Karpas-422 (cell line): ENCODE measurements at regions not wholly inside any gene's neighbourhood (a gene's known extent, or its start where the extent isn't known, plus 50 kb on each side); places are given as distances from the start of the nearest gene placed in this dataset.

Experiments used
- DNase-seq: peaks from one replicate; pipeline ENCODE4 v3.0.0-alpha.2; 2015
- H2AFZ ChIP-seq: fragments of 200-600 bp; sonication (generic); 2 replicates; pipeline ENCODE4 v1.6.1; 2014; ENCODE audit warnings: antibody characterized with exemption, low read length, mixed read lengths
- H3K27ac ChIP-seq: fragments of 200-600 bp; sonication (generic); 2 replicates; pipeline ENCODE4 v1.5.1; 2014; ENCODE audit warnings: mild to moderate bottlenecking, low read length, moderate library complexity
- H3K27me3 ChIP-seq: fragments of 200-600 bp; sonication (generic); 2 replicates; pipeline ENCODE4 v1.6.1; 2014; ENCODE audit warnings: low read length, mixed read lengths
- H3K36me3 ChIP-seq: fragments of 200-600 bp; sonication (generic); 2 replicates; pipeline ENCODE4 v1.6.1; 2014; ENCODE audit warnings: low read length, mixed read lengths; ENCODE audit not compliant: insufficient read depth
- H3K4me1 ChIP-seq: fragments of 200-600 bp; sonication (generic); 2 replicates; pipeline ENCODE4 v1.6.1; 2014; ENCODE audit warnings: mild to moderate bottlenecking, low read length, mixed read lengths
- H3K4me2 ChIP-seq: fragments of 200-600 bp; sonication (generic); 2 replicates; pipeline ENCODE4 v1.6.1; 2014; ENCODE audit warnings: low read length, low read depth, mild to moderate bottlenecking; ENCODE audit not compliant: poor library complexity, severe bottlenecking
- H3K4me3 ChIP-seq: fragments of 200-600 bp; sonication (generic); 2 replicates; pipeline ENCODE4 v1.5.1; 2014; ENCODE audit warnings: mild to moderate bottlenecking, antibody characterized with exemption, low read length, mixed read lengths
- H3K79me2 ChIP-seq: fragments of 200-600 bp; sonication (generic); 2 replicates; pipeline ENCODE4 v1.6.1; 2014; ENCODE audit warnings: mild to moderate bottlenecking, low read length, mixed read lengths
- H3K9ac ChIP-seq: fragments of 200-600 bp; sonication (generic); 2 replicates; pipeline ENCODE4 v1.6.0; 2014; ENCODE audit warnings: low read length
- H3K9me2 ChIP-seq: fragments of 200-600 bp; sonication (generic), shearing (Covaris generic); replicated peaks from 2 replicates; pipeline ENCODE4 v1.6.0; 2014; ENCODE audit warnings: mild to moderate bottlenecking, low read length, moderate library complexity; ENCODE audit not compliant: insufficient read depth
- H3K9me3 ChIP-seq: fragments of 300-700, 200-600 bp; sonication (generic); 2 replicates; pipeline ENCODE4 v1.6.1; 2014; ENCODE audit warnings: low read length, mixed read lengths
- H4K20me1 ChIP-seq: fragments of 200-600 bp; sonication (generic); 2 replicates; pipeline ENCODE4 v1.6.1; 2014; ENCODE audit warnings: mild to moderate bottlenecking, antibody characterized with exemption, low read length, low read depth; ENCODE audit not compliant: insufficient read depth

DNA sequence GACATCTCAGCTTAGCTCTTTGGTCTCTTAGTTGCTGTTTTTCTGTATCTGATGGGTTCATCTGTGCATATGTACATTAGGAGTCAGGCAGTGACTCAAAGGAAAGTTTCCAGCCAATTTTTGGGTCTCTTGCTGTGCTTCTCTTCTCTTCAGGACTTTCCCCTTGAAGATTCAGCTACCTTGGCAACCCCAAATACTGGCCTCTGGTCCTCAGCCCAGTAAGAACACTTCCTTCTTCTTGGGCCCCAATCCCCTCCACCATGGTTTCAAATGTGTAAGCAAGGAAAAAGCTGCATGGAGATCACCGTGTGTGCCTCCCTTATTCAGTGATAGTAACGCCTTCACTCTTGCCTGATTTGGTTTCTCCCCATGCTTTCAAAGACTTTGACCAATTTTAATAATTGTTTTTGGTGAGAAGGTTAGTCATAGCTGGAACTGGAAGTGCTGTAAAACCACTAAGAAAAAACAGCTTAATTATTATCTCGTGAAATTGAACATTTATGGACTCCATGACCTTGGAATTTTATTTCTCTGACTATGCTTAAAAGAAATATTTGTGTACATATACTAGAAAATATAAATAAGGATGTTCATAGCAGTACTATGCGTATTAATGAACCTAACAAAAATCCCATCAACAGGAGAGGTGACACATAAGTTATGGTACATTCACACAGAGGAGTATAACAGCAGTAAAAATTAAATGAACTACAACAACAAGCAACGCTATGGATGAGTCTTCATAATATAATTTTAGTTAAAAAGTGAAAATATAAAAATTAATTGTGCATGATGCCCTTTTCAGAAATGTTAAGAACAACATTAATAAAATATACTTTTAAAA, 125.3 kb upstream of the BCL6 start:
- no peaks in the 10 kb centered on the region for H3K9me3 ChIP-seq
- H3K4me2 ChIP-seq, result no peak overlapping the region
- H3K4me3 ChIP-seq, result no peak overlapping the region
- H2AFZ ChIP-seq, result peak overlapping the region; percentile 84
- no peaks in the 10 kb centered on the region for H3K27me3 ChIP-seq
- H3K79me2 ChIP-seq, result no peaks in the 10 kb centered on the region
- no peaks in the 10 kb centered on the region for H3K36me3 ChIP-seq
- no peaks in the 10 kb centered on the region for H3K9me2 ChIP-seq
- no peaks in the 10 kb centered on the region for H4K20me1 ChIP-seq
- no peak overlapping the region for H3K27ac ChIP-seq
- DNase-seq, result no peak
- no peak overlapping the region for H3K9ac ChIP-seq
- peaks cover 5% of the 10 kb centered on the region for H3K4me1 ChIP-seq

GRCh38 chr3:187871204-187871591, 125.9 kb upstream of the BCL6 start:
- H3K9me3 ChIP-seq, result no peaks in the 10 kb centered on the region
- H3K4me3 ChIP-seq, result no peak overlapping the region
- H3K36me3 ChIP-seq, result no peaks in the 10 kb centered on the region
- H3K27me3 ChIP-seq, result no peaks in the 10 kb centered on the region
- H3K79me2 ChIP-seq, result no peaks in the 10 kb centered on the region
- H2AFZ ChIP-seq, result peak overlapping the region; percentile 19; the same call in 1 of the 2 replicates
- H3K27ac ChIP-seq, result no peak overlapping the region
- no peak overlapping the region for H3K9ac ChIP-seq
- peaks cover 5% of the 10 kb centered on the region for H3K4me1 ChIP-seq
- no peaks in the 10 kb centered on the region for H4K20me1 ChIP-seq
- no peak overlapping the region for H3K4me2 ChIP-seq
- no peaks in the 10 kb centered on the region for H3K9me2 ChIP-seq
- DNase-seq, result no peak

- Histone ChIP-seq H3K4me2 (no peak overlapping the region), H3K9me3 (no peaks in the 10 kb centered on the region), H3K79me2 (no peaks in the 10 kb centered on the region), H3K9me2 (no peaks in the 10 kb centered on the region), H3K9ac (no peak overlapping the region), H3K4me3 (no peak overlapping the region), H3K36me3 (no peaks in the 10 kb centered on the region), H3K27ac (no peak overlapping the region), H3K4me1 (peaks cover 5% of the 10 kb centered on the region), H4K20me1 (no peaks in the 10 kb centered on the region), H3K27me3 (no peaks in the 10 kb centered on the region), H2AFZ (peak overlapping the region; percentile 46; the same call in 1 of the 2 replicates)
- no peak for DNase-seq
Measured at GRCh38 chr3:187871848-187872247, 126.6 kb upstream of the BCL6 start.

DNA sequence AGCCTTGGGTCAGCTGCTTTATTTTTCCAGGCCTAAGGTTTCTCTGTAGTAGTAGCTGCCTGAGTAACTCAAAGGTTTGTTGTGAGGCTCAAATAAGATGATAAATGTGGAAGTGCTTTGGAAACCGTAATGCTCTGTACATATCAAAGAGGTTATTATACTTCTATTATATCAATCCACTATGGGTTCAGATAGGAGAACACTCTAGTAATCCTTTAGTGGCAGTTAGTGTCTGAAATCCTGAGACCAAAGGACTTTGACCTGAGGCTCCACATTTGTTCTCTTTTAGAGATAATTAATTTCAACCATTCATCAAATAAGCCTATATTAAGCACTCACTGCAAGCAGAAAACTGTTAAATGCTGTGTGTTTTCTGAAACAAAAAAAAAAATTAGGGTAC, 128.6 kb upstream of the BCL6 start:
- no peak overlapping the region for H3K9ac ChIP-seq
- H3K4me1 ChIP-seq, result peaks cover 8% of the 10 kb centered on the region
- no peaks in the 10 kb centered on the region for H3K27me3 ChIP-seq
- no peak overlapping the region for H3K4me2 ChIP-seq
- no peak overlapping the region for H3K27ac ChIP-seq
- no peak for DNase-seq
- no peaks in the 10 kb centered on the region for H3K9me3 ChIP-seq
- H4K20me1 ChIP-seq, result no peaks in the 10 kb centered on the region
- H3K4me3 ChIP-seq, result no peak overlapping the region
- H3K79me2 ChIP-seq, result no peaks in the 10 kb centered on the region
- H2AFZ ChIP-seq, result no peak overlapping the region
- no peaks in the 10 kb centered on the region for H3K36me3 ChIP-seq
- H3K9me2 ChIP-seq, result no peaks in the 10 kb centered on the region

DNA sequence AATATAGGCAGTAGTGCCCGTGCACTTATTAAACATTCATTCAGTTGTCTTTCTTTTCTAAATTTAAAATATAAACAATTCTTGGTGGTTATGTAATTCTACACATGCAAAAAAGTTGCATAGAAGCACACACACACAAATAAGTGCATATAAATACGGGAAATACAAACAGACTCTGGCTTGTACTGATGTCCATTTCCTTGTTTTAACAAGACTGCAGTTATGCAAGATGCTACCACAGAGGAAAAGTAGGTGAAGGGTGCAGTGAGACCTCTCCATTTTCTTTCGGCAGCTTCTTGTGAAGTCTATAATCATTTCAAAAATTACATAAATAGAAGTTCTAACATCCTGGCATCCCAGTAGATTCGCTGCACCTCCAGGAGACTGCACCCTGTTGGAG, 130.6 kb upstream of the BCL6 start:
- Histone ChIP-seq H3K9me3 (no peaks in the 10 kb centered on the region), H2AFZ (peak overlapping the region; percentile 19; the same call in 1 of the 2 replicates), H3K4me3 (no peak overlapping the region), H3K4me1 (peaks cover 17% of the 10 kb centered on the region), H3K79me2 (no peaks in the 10 kb centered on the region), H4K20me1 (no peaks in the 10 kb centered on the region), H3K9ac (no peak overlapping the region), H3K27ac (no peak overlapping the region), H3K27me3 (no peaks in the 10 kb centered on the region), H3K4me2 (no peak overlapping the region), H3K9me2 (no peaks in the 10 kb centered on the region), H3K36me3 (no peaks in the 10 kb centered on the region)
- DNase-seq, result no peak

DNA sequence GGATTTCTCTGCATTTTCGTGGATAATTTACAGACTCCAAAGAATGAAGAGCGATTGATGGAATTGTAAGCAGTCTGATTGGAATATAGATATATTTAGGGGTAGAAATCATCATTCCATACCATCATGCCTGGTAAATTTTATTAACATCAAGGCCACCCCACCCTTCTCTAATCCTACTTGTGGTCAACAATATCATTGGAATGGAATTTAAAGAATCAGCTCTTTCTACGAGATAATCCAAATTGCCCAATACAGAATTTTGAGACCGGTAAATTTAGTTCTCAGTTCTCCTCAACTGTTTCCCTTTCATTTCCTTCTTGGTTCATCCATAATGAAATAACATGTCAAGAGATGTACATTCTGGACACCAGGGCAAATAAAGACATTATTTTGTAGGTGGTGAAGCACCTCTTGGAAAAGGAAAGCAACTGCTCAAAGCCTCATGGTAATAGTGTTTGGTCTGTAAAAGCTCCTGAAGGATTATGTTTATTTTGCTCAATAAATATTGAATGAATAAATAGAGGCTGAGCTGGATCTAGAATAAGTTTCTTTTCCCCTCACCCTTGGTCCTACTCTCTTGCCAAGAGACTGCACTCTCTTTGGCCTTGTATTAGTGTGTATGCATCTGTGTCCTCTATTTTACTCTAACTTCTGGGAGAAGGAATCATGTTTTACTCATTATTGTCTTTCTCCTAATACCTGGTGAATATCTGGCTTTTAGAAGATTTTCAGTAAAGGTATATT, 133.7 kb upstream of the BCL6 start:
- no peak overlapping the region for H3K4me2 ChIP-seq
- no peak overlapping the region for H3K4me3 ChIP-seq
- no peak for DNase-seq
- no peak overlapping the region for H2AFZ ChIP-seq
- no peaks in the 10 kb centered on the region for H4K20me1 ChIP-seq
- no peaks in the 10 kb centered on the region for H3K36me3 ChIP-seq
- no peak overlapping the region for H3K27ac ChIP-seq
- no peaks in the 10 kb centered on the region for H3K27me3 ChIP-seq
- H3K9me2 ChIP-seq, result no peaks in the 10 kb centered on the region
- no peaks in the 10 kb centered on the region for H3K9me3 ChIP-seq
- no peaks in the 10 kb centered on the region for H3K79me2 ChIP-seq
- H3K9ac ChIP-seq, result no peak overlapping the region
- peaks cover 14% of the 10 kb centered on the region for H3K4me1 ChIP-seq

DNA sequence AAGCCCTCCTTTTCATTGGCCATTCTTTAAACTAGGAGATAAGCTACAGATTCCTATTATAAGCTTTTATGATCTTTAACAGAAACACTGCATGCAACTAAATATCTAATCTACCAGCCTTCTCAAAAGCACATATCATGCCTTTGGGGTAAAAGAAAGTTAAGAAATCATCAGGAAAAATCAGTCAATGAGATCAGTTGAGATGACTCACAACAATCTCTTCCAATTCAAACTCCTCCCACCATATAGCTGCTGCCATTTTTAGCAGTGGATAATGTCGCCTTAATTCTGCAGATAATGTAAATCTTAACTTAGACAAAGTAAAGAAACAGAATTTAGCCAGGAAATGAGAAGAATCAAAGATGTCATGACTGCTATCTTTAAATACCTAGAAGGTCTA, 135.2 kb upstream of the BCL6 start:
- H4K20me1 ChIP-seq, result no peaks in the 10 kb centered on the region
- H3K79me2 ChIP-seq, result no peaks in the 10 kb centered on the region
- no peak overlapping the region for H2AFZ ChIP-seq
- no peaks in the 10 kb centered on the region for H3K9me2 ChIP-seq
- H3K4me1 ChIP-seq, result peaks cover 21% of the 10 kb centered on the region
- H3K36me3 ChIP-seq, result no peaks in the 10 kb centered on the region
- no peak overlapping the region for H3K9ac ChIP-seq
- no peaks in the 10 kb centered on the region for H3K9me3 ChIP-seq
- no peak overlapping the region for H3K27ac ChIP-seq
- no peak overlapping the region for H3K4me3 ChIP-seq
- DNase-seq, result no peak
- no peaks in the 10 kb centered on the region for H3K27me3 ChIP-seq
- no peak overlapping the region for H3K4me2 ChIP-seq

DNA sequence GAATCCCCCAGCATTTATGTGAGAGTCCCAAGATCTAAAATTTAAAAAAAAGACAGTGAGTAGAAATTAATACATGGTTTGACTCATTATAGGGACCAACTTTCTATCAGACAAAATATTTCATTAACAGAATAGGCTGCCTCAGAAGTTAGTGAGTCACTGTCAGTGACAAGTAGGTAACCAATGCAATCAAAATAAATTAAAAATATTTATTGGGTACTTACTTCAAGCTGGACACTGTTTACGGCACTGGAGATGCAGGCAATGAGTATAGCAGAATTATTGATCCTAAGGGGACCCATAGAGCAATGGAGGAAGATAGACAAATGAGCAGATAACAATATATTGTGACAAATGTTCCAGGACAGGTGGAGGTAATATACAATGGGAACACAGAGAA, 135.6 kb upstream of the BCL6 start:
- no peaks in the 10 kb centered on the region for H4K20me1 ChIP-seq
- peaks cover 25% of the 10 kb centered on the region for H3K4me1 ChIP-seq
- no peaks in the 10 kb centered on the region for H3K9me2 ChIP-seq
- no peaks in the 10 kb centered on the region for H3K36me3 ChIP-seq
- no peak overlapping the region for H3K27ac ChIP-seq
- no peak overlapping the region for H3K4me3 ChIP-seq
- H3K79me2 ChIP-seq, result no peaks in the 10 kb centered on the region
- H2AFZ ChIP-seq, result no peak overlapping the region
- no peak for DNase-seq
- H3K27me3 ChIP-seq, result no peaks in the 10 kb centered on the region
- H3K9me3 ChIP-seq, result no peaks in the 10 kb centered on the region
- H3K9ac ChIP-seq, result no peak overlapping the region
- H3K4me2 ChIP-seq, result no peak overlapping the region
